ENCODE measurements at regions not wholly inside any gene's neighbourhood (a gene's known extent, or its start where the extent isn't known, plus 50 kb on each side); places are given as distances from the start of the nearest gene placed in this dataset.
"Not testable (repeated sequence)": the region's sequence is repeated elsewhere in the genome, so short reads cannot be mapped to it uniquely, and the experiment has no call there.

- CTCF ChIA-PET, POLR2A ChIA-PET, H3K9me3 Mint-ChIP-seq: not testable (repeated sequence)
Observed at GRCh38 chr21:27542126-27542525, 575.2 kb upstream of the ADAMTS5 start.

GRCh38 chr21:27536319-27536718, 569.4 kb upstream of the ADAMTS5 start:
- H3K9me3 Mint-ChIP-seq, result no peaks in the 10 kb centered on the region
- no peak overlapping the region for H3K27ac Mint-ChIP-seq
- H3K36me3 Mint-ChIP-seq, result no peaks in the 10 kb centered on the region
- no peaks in the 10 kb centered on the region for H3K27me3 Mint-ChIP-seq (ENCODE audit: low read depth)
- no peak for TF ChIP-seq ATF2 (CRISPR knock-in tag; IDR thresholded peaks at IDR 0.05; ENCODE audit: borderline replicate concordance, low read depth)
- TF ChIP-seq ATF6 (CRISPR knock-in tag; IDR thresholded peaks at IDR 0.05), result no peak
- no peak for TF ChIP-seq OVOL2 (CRISPR knock-in tag; IDR thresholded peaks at IDR 0.05; ENCODE audit: borderline replicate concordance)
- no peak for TF ChIP-seq ESRRA (CRISPR knock-in tag; IDR thresholded peaks at IDR 0.05; ENCODE audit: borderline replicate concordance)
- no peak for TF ChIP-seq AR (CRISPR knock-in tag; IDR thresholded peaks at IDR 0.05)
- ChIA-PET POLR2A (no interaction called here), CTCF (no interaction called here)
- H3K4me1 Mint-ChIP-seq, result no peaks in the 10 kb centered on the region
- ATAC-seq (no peak), DNase-seq (ENCODE audit: low spot score) (no peak)
- no peak overlapping the region for H3K4me3 Mint-ChIP-seq

More at GRCh38 chr21:27542126-27542525, 575.2 kb upstream of the ADAMTS5 start:
- H3K4me3 Mint-ChIP-seq; DNase-seq (ENCODE audit: low spot score); ATAC-seq; H3K4me1 Mint-ChIP-seq; H3K36me3 Mint-ChIP-seq; H3K27me3 Mint-ChIP-seq (ENCODE audit: low read depth); H3K27ac Mint-ChIP-seq: not testable (repeated sequence)

- Mint-ChIP-seq H3K4me3 (no peak overlapping the region), H3K27ac (no peak overlapping the region), H3K27me3 (ENCODE audit: low read depth) (no peaks in the 10 kb centered on the region), H3K4me1 (no peaks in the 10 kb centered on the region), H3K36me3 (no peaks in the 10 kb centered on the region), H3K9me3 (no peaks in the 10 kb centered on the region)
- ChIA-PET POLR2A (no interaction called here), CTCF (no interaction called here)
- ATAC-seq, result no peak
- DNase-seq (ENCODE audit: low spot score), result no peak
- TF ChIP-seq NR2C2 (CRISPR knock-in tag; IDR thresholded peaks at IDR 0.05) (no peak), ZSCAN18 (CRISPR knock-in tag; IDR thresholded peaks at IDR 0.05) (no peak), CTCF (IDR thresholded peaks at IDR 0.05) (no peak), MLX (CRISPR knock-in tag; IDR thresholded peaks at IDR 0.05) (no peak), ATF6 (CRISPR knock-in tag; IDR thresholded peaks at IDR 0.05) (no peak), E2F5 (CRISPR knock-in tag; IDR thresholded peaks at IDR 0.05) (no peak), ZNF423 (CRISPR knock-in tag; IDR thresholded peaks at IDR 0.05) (no peak), STAT6 (CRISPR knock-in tag; conservative IDR thresholded peaks at IDR 0.05; ENCODE audit: low read depth) (no peak)
Observed at GRCh38 chr21:27535188-27535587, 568.3 kb upstream of the ADAMTS5 start.
